ENCODE measurements at regions not wholly inside any gene's neighbourhood (a gene's known extent, or its start where the extent isn't known, plus 50 kb on each side); places are given as distances from the start of the nearest gene placed in this dataset.

- TF ChIP-seq ADNP (tag; IDR thresholded peaks at IDR 0.05) (no peak), GABPA (tag; conservative IDR thresholded peaks at IDR 0.05; ENCODE audit: low read depth) (no peak), HNRNPH1 (optimal IDR thresholded peaks at IDR 0.05; ENCODE audit: low read depth, low read length) (no peak), MBD2 (IDR thresholded peaks at IDR 0.05; ENCODE audit: borderline replicate concordance, low read depth) (no peak), POLR2AphosphoS5 (IDR thresholded peaks at IDR 0.05; ENCODE audit: control insufficient read depth, insufficient read depth, low read depth, low read length) (no peak), BHLHE40 (IDR thresholded peaks at IDR 0.05; ENCODE audit: low read length) (no peak), ZBTB33 (CRISPR knock-in tag; IDR thresholded peaks at IDR 0.05) (no peak), EZH2 (IDR thresholded peaks at IDR 0.05; ENCODE audit: borderline replicate concordance, low read depth, low read length) (no peak), BMI1 (IDR thresholded peaks at IDR 0.05; ENCODE audit: low read length) (no peak), PML (IDR thresholded peaks at IDR 0.05; ENCODE audit: low read length) (no peak)
Observed at GRCh38 chr12:108069651-108070165, 59.4 kb upstream of the WSCD2 start.

Measured in K562 (cell line).